ENCODE measurements at regions not wholly inside any gene's neighbourhood (a gene's known extent, or its start where the extent isn't known, plus 50 kb on each side); places are given as distances from the start of the nearest gene placed in this dataset.
"Not testable (repeated sequence)": the region's sequence is repeated elsewhere in the genome, so short reads cannot be mapped to it uniquely, and the experiment has no call there.

DNA sequence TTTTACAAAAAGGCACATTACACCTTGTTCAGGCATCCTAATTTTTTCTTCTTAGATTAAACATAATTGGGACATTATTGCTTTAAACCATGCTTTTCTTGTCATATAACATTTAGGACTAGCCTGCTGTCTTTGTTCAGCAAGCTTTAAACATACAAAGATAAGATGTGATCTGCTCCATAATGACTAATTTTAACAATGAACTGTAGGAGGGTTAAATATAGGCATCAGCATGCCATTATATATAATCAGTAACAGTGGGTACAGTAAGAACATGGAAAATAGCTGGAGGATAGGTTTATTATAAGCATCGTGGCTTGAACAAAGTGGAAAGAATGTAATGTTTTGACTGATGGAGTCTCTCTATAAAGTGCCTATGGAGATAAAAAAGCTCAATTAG, 661.7 kb downstream of the SLITRK6 start:
- Histone ChIP-seq H3K27ac (no peak overlapping the region), H3K4me3 (no peak overlapping the region), H3K27me3 (no peaks in the 10 kb centered on the region), H3K9me3 (no peaks in the 10 kb centered on the region), H3K36me3 (no peaks in the 10 kb centered on the region), H3K4me1 (ENCODE audit: insufficient read depth) (no peaks in the 10 kb centered on the region)
- TF ChIP-seq, protein P1, sequence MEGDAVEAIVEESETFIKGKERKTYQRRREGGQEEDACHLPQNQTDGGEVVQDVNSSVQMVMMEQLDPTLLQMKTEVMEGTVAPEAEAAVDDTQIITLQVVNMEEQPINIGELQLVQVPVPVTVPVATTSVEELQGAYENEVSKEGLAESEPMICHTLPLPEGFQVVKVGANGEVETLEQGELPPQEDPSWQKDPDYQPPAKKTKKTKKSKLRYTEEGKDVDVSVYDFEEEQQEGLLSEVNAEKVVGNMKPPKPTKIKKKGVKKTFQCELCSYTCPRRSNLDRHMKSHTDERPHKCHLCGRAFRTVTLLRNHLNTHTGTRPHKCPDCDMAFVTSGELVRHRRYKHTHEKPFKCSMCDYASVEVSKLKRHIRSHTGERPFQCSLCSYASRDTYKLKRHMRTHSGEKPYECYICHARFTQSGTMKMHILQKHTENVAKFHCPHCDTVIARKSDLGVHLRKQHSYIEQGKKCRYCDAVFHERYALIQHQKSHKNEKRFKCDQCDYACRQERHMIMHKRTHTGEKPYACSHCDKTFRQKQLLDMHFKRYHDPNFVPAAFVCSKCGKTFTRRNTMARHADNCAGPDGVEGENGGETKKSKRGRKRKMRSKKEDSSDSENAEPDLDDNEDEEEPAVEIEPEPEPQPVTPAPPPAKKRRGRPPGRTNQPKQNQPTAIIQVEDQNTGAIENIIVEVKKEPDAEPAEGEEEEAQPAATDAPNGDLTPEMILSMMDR (IDR thresholded peaks at IDR 0.05): no peak
- WGBS, 3 donors: 29 to 46% (median 29%) methylated on average over 1 of the region's 1 CpG
- intact Hi-C loops (cut with DNase I): no loop called here
- no peak for DNase-seq

- Histone ChIP-seq H3K36me3 (no peaks in the 10 kb centered on the region), H3K27me3 (no peaks in the 10 kb centered on the region), H3K27ac (no peak overlapping the region), H3K4me3 (no peak overlapping the region), H3K9me3 (no peaks in the 10 kb centered on the region), H3K4me1 (ENCODE audit: insufficient read depth) (no peaks in the 10 kb centered on the region)
- TF ChIP-seq POLR2A (IDR thresholded peaks at IDR 0.05) (no peak), EP300 (IDR thresholded peaks at IDR 0.05) (no peak)
- TF ChIP-seq, protein P1 (IDR thresholded peaks at IDR 0.05): no peak
- WGBS, 3 donors: 82 to 95% (median 86%) methylated on average over 6 of the region's 6 CpGs
- intact Hi-C loops (cut with DNase I): no loop called here
- no peak for DNase-seq
Measured at GRCh38 chr13:85132986-85133385, 666.2 kb downstream of the SLITRK6 start.

GRCh38 chr13:85123501-85123900, 675.7 kb downstream of the SLITRK6 start:
- H3K36me3 ChIP-seq; H3K27me3 ChIP-seq; H3K4me1 ChIP-seq (ENCODE audit: insufficient read depth); intact Hi-C loops (cut with DNase I); H3K9me3 ChIP-seq; H3K27ac ChIP-seq; DNase-seq; H3K4me3 ChIP-seq: not testable (repeated sequence)
- 77 to 80% (median 80%) methylated on average over 11 to 14 of the region's 14 CpGs for WGBS, 3 donors

- no peak for DNase-seq
- WGBS, 3 donors: 78 to 87% (median 83%) methylated on average over 3 of the region's 3 CpGs
- Histone ChIP-seq H3K9me3 (no peaks in the 10 kb centered on the region), H3K4me1 (ENCODE audit: insufficient read depth) (no peaks in the 10 kb centered on the region), H3K27me3 (no peaks in the 10 kb centered on the region), H3K27ac (no peak overlapping the region), H3K36me3 (no peaks in the 10 kb centered on the region), H3K4me3 (no peak overlapping the region)
- no peak for TF ChIP-seq POLR2A (IDR thresholded peaks at IDR 0.05)
- TF ChIP-seq, protein P1 (IDR thresholded peaks at IDR 0.05): no peak
- no peak for TF ChIP-seq EP300 (IDR thresholded peaks at IDR 0.05)
- intact Hi-C loops (cut with DNase I): no loop called here
Measured at GRCh38 chr13:85108356-85108755, 690.9 kb downstream of the SLITRK6 start.

DNA sequence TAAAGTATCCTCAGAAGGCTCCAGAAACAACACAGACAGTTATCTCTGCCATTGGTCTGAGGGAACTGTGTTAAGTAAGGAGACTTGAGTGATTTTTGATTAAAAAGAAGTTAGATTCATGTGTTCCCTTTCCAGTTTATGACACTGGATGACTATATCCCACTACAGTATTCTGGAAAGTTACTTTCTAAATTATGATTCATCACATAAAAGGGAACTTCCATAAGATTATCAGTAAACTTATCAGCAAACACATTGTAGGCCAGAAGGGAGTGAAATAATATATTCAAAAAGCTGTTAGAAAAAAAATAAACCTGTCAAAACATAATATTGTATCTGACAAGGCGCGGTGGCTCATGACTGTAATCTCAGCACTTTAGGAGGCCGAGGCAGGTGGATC, 700.0 kb downstream of the SLITRK6 start:
- Histone ChIP-seq H3K27me3 (no peaks in the 10 kb centered on the region), H3K27ac (no peak overlapping the region), H3K36me3 (no peaks in the 10 kb centered on the region), H3K4me1 (ENCODE audit: insufficient read depth) (no peaks in the 10 kb centered on the region), H3K9me3 (no peaks in the 10 kb centered on the region), H3K4me3 (no peak overlapping the region)
- TF ChIP-seq EP300 (IDR thresholded peaks at IDR 0.05) (no peak), POLR2A (IDR thresholded peaks at IDR 0.05) (no peak)
- TF ChIP-seq, protein P1 (IDR thresholded peaks at IDR 0.05): no peak
- intact Hi-C loops (cut with DNase I): no loop called here
- no peak for DNase-seq
- WGBS, 3 donors: 90 to 94% (median 92%) methylated on average over 3 of the region's 3 CpGs
